NOMO-1 (cell line): ENCODE measurements at regions not wholly inside any gene's neighbourhood (a gene's known extent, or its start where the extent isn't known, plus 50 kb on each side); places are given as distances from the start of the nearest gene placed in this dataset.
"Not testable (repeated sequence)": the region's sequence is repeated elsewhere in the genome, so short reads cannot be mapped to it uniquely, and the experiment has no call there.

Experiments
- DNase-seq, 2 experiments: peaks; one replicate each; lab custom pipeline; 2025; ENCODE audit not compliant: unreplicated experiment in 2 of 2; lab: John Stamatoyannopoulos, UW

DNA sequence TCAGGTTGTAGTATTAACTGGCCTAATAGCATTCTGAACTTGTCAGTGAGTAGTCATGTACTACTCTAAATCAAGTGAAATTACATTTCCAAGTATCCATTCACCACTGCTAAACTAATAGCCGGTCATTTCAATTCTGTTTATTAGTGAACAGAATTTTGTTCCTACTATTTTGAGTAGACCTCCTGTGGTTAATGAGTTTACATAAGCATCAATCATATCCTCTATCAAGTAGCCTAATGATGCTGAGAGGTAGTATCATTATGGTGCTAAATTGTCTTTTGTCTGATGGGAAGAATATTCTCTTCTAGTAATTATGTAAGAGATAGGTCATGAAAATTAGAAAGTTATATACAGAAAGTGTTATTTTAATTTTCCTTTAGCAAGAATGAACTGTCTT, 602.8 kb downstream of the KCNT2 start:
- no peak for DNase-seq

DNA sequence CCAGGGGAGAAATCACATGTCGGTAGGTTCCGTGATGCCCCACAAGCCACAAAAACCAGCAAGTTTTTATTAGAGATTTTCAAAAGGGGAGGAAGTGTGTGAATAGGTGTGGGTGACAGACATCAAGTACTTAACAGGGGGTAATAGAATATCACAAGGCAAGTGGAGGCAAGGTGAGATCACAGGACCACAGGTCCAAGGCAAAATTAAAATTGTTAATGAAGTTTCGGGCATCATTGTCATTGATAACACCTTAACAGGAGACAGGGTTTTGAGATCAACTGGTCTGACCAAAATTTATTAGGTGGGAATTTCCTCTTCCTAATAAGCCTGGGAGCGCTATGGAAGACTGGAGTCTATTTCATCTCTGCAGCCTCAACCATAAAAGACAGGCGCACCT, 603.9 kb downstream of the KCNT2 start:
- not testable (repeated sequence) for DNase-seq

DNA sequence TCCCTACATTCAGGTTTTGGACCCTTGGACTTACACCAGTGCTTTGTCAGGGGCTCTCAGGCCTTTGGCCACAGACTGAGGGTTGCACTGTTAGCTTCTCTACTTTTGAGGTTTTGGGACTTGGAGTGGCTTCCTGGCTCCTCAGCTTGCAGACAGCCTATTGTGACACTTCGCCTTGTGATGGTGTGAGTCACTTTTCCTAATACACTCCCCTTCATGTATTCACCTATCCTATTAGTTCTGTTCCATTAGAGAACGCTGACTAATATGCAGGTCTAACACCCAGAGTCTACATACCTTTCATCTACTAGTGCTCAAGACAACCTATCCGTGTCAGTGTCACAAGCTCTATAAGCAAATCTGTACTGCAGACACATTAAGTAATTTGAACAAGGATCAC, 605.3 kb downstream of the KCNT2 start:
- DNase-seq, result no peak

GRCh38 chr1:196002296-196002695, 605.9 kb downstream of the KCNT2 start:
- not testable (repeated sequence) for DNase-seq

GRCh38 chr1:196001188-196001587, 607.1 kb downstream of the KCNT2 start:
- no peak for DNase-seq

DNA sequence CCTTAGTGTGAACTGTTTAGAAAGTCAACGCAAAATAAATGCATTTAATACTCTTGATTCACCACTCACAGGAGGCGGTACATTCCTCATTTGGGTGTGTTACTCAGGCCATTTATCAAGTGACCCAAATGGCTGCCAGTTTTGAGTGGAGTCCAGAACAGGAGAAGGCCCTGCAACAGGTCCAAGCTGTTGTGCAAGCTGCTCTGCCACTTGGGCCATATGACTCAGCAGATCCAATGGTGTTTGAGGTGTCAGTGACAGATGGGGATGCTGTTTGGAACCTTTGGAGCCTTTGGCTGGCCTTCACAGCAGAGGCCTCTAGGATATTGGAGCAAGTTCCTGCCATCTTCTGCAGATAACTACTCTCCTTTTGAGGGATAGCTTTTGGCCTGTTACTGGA, 609.2 kb downstream of the KCNT2 start:
- no peak for DNase-seq

DNA sequence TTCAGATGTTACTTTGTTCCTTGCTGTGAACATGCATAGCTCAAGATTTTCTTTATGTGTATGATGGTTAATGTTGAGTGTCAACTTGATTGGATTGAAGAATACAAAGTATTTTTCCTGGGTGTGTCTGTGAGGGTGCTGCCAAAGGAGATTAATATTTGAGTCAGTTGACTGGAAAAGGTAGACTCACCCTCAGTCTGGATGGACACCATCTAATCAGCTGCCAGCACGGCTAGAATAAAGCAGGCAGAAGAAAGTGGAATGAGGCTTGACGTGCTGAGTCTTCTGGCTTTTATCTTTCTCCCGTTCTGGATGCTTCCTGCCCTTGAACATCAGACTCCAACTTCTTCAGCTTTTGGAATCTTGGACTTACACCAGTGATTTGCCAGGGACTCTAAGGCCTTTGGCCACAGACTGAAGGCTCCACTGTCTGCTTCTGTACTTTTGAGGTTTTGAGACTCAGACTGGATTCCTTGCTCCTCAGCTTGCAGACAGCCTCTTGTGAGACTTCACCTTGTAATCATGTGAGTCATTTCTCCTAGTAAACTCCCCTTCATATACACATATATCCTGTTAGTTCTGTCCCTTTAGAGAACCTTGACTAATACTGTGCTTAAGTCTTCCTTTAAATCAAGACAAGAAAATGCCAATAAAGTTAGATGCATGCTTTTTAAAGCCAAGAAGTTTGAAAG, 626.6 kb downstream of the KCNT2 start:
- DNase-seq, result no peak

- no peak for DNase-seq
These were observed 628.6 kb downstream of the KCNT2 start for GRCh38 chr1:195979646-195980045.

DNA sequence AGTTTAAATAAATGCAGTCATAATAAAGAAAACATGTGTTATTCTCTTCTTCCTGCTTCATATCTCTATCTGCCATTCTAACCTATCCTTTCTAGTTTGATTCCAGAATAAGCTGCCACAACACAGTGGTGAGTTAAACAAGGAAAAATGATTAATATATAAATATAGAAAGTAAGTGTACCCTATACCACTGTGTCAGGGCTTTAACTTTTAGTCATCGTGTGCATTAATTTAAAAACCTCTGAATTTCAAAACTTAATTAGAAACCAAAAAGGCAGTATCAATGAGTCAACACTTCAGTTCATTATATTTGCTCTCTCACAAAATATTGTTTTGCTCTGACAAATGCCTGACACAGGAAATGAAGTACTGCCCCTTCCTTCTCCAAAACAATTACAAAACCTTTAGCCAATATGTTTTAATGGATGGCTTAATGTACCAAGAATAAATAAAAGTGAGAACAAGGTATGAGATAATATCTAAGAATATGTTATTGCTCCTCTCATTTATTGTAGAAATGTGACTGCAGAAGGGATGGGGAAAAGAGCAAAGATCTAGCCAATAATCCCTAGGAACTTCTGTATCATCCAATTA, 634.8 kb downstream of the KCNT2 start:
- DNase-seq, result no peak

- no peak for DNase-seq
These were observed 636.7 kb downstream of the KCNT2 start for GRCh38 chr1:195971589-195971988.

DNA sequence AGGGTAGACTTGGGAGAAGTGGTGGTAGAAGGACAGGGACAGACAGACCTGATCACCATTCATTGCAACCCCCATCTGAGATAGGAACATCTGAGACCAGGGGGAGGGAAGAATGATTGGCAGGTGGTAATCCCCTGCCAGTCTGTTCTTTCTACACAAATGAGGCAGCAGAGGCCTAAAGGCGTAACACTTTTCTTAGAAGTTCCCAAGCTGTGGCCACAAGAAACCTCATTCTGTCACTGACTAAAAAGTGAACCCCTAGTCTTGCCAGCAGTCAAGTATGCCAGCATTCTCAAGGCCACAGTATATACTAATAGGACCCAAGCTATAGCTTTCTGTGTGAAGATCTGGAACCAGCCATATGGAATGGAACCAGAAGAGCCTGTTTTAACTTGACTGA, 638.0 kb downstream of the KCNT2 start:
- DNase-seq, result no peak

GRCh38 chr1:195965475-195965874, 642.8 kb downstream of the KCNT2 start:
- DNase-seq, result no peak

DNA sequence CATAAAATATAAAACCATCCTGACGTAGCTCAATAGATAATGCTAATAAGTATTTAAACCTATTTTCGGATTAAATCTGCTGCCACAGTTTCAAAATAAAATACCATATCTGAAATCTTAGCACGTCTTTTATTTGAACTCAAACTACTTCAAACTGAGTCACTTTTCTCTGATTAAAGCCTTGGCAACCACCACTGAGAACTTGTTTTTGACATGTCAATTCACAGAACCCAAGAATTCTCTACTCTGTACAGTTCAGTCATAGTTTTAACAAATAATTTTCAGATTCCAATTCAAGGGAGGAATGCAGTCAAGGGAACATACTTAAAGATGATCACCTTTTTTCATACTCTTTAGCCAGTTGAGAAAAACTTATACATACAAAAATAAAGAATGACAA, 643.2 kb downstream of the KCNT2 start:
- no peak for DNase-seq

GRCh38 chr1:195964516-195964915, 643.7 kb downstream of the KCNT2 start:
- no peak for DNase-seq

GRCh38 chr1:195962051-195962450, 646.2 kb downstream of the KCNT2 start:
- DNase-seq, result no peak

GRCh38 chr1:195960580-195960979, 647.7 kb downstream of the KCNT2 start:
- no peak for DNase-seq

- no peak for DNase-seq
These were observed 650.1 kb downstream of the KCNT2 start for GRCh38 chr1:195958131-195958530.

DNA sequence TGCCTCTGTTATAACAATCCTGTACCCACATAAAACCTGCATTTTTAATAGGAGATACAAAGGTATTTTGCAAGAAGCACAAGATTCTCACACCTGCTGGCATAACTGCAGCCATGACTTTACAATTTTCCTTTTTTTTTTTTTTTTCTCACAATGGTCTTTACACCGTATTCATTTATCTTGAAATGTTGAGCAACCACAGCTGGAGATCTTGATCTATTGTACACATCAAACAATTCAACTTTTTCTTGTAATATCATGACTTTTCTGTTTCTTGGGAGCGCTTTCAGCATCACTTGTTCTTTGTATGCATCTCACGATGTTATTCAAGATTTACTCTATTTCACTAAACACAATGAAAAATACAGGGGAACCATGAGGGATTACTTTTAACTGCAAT, 651.4 kb downstream of the KCNT2 start:
- DNase-seq, result no peak

DNA sequence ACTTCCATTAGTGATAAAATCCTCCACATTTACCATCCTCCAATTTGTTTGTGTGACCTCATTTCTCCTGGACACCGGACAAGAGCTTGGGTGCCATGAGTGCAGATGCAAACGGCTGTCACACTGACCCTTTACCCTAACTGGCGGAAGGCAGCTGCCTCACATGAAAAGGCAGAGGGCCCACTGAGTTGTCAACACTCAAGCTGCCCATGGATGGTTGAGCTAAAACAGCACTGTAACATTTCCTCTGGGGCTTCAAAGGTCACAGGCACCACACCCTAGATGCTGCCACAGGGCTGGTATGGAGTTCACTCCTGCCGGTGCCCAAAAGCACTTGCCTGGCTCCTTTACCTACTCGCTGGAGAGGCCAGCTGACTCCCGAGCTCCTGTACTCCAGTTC, 653.4 kb downstream of the KCNT2 start:
- DNase-seq, result no peak

GRCh38 chr1:195951313-195951712, 656.9 kb downstream of the KCNT2 start:
- no peak for DNase-seq

DNA sequence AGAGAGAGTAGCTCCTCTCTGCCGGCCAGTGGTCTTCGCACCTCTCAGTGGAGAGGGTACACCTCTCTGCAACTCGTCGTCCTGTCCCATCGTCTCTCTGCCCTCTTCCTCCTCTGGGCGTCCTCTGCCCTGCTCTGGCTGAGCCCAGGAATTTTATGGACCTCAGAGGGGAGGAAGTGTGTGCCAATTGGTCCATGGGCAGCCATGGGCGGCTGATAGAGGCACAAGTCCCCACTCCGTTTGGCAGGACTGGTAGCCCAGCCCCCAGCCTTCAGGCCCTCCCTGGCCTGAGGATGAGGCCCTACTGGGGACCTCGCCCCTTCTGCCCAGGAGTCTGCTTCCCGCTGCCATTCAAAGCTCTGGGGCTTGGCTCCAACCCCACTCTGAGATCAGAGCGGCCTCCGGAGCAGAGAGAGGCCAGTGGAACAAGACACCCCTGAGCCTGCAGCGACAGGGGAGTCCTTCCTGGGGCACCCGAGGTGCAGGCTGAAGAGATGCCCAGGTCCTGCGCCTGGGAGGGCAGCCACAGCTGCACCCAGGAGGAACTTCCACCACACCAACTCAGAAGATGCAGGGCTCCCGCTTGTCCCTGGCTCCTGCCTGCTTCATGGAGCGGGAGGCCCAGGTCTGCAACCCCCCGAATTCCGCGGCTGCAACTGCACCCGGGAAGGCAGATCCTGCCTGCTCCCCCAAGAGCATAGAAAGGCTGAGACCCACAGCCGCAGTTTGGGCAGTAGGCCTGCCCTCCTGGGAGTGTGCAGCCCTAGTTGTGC, 659.9 kb downstream of the KCNT2 start:
- no peak for DNase-seq

DNA sequence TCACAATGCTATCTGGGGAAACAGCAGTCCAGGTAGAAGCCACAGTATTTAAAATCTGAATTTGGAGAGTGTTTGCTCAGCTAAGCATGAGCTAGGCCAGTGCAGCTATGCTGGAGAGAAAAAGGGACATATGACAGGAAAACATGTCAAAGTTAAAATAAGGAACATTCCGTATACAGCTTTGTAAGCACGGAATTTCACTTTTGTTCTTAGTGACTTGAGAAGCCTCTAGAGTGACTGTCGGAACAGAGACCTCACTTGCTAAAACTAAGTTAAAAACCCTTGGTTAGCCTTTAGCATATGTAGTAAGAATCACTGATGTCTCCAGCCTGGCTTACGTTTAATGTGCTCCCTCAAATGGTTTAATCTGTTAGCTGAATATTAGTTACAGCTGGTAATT, 661.7 kb downstream of the KCNT2 start:
- no peak for DNase-seq
